ENCODE measurements at regions not wholly inside any gene's neighbourhood (a gene's known extent, or its start where the extent isn't known, plus 50 kb on each side); places are given as distances from the start of the nearest gene placed in this dataset.
"Not testable (repeated sequence)": the region's sequence is repeated elsewhere in the genome, so short reads cannot be mapped to it uniquely, and the experiment has no call there.

GRCh38 chr16:5323284-5324141 lies 225.9 kb upstream of the EEF2KMT start:
- peaks cover 13 to 34% of the 10 kb centered on the region in 2 donors for H3K27me3 Mint-ChIP-seq
- H3K36me3 Mint-ChIP-seq (ENCODE audit: insufficient read depth), result no peaks in the 10 kb centered on the region
- no peak overlapping the region for H3K4me3 Mint-ChIP-seq
- ATAC-seq (replicated peaks) (no peak), DNase-seq (no peak)
- no peaks in the 10 kb centered on the region for H3K4me1 Mint-ChIP-seq (ENCODE audit: low read depth in 2 of 2)
- no peak overlapping the region for H3K27ac Mint-ChIP-seq
- peaks cover 3 to 12% of the 10 kb centered on the region in 2 donors for H3K9me3 Mint-ChIP-seq

- no peaks in the 10 kb centered on the region for H3K36me3 Mint-ChIP-seq (ENCODE audit: insufficient read depth)
- no peak overlapping the region for H3K27ac Mint-ChIP-seq
- H3K4me3 Mint-ChIP-seq, result no peak overlapping the region
- peaks cover 3 to 12% of the 10 kb centered on the region in 2 donors for H3K9me3 Mint-ChIP-seq
- DNase-seq, result no peak
- no peaks in the 10 kb centered on the region for H3K4me1 Mint-ChIP-seq (ENCODE audit: low read depth in 2 of 2)
- H3K27me3 Mint-ChIP-seq, result peaks cover 13 to 34% of the 10 kb centered on the region in 2 donors
- ATAC-seq (replicated peaks), result no peak
These were observed 224.3 kb upstream of the EEF2KMT start for GRCh38 chr16:5321930-5322329.

GRCh38 chr16:5319799-5320198 lies 222.2 kb upstream of the EEF2KMT start:
- Mint-ChIP-seq H3K27ac (no peak overlapping the region), H3K36me3 (ENCODE audit: insufficient read depth) (no peaks in the 10 kb centered on the region), H3K4me1 (ENCODE audit: low read depth in 2 of 2) (no peaks in the 10 kb centered on the region), H3K27me3 (peaks cover 18 to 40% of the 10 kb centered on the region in 2 donors), H3K9me3 (peaks cover 0 to 12% of the 10 kb centered on the region in 2 donors), H3K4me3 (no peak overlapping the region)
- ATAC-seq (replicated peaks) (no peak), DNase-seq (no peak)

- no peaks in the 10 kb centered on the region for H3K36me3 Mint-ChIP-seq (ENCODE audit: insufficient read depth)
- H3K4me3 Mint-ChIP-seq, result no peak overlapping the region
- ATAC-seq (replicated peaks) (no peak), DNase-seq (no peak)
- no peak overlapping the region for H3K27ac Mint-ChIP-seq
- H3K27me3 Mint-ChIP-seq, result peaks cover 10 to 28% of the 10 kb centered on the region in 2 donors
- peaks cover 1 to 12% of the 10 kb centered on the region in 2 donors for H3K9me3 Mint-ChIP-seq
- H3K4me1 Mint-ChIP-seq (ENCODE audit: low read depth in 2 of 2), result no peaks in the 10 kb centered on the region
These were observed 218.3 kb upstream of the EEF2KMT start for GRCh38 chr16:5315914-5316313.

GRCh38 chr16:5314377-5314776 lies 216.8 kb upstream of the EEF2KMT start:
- no peak overlapping the region for H3K27ac Mint-ChIP-seq
- H3K9me3 Mint-ChIP-seq, result peaks cover 1 to 2% of the 10 kb centered on the region in 2 donors
- peaks cover 10 to 22% of the 10 kb centered on the region in 2 donors for H3K27me3 Mint-ChIP-seq
- H3K4me1 Mint-ChIP-seq (ENCODE audit: low read depth in 2 of 2), result no peaks in the 10 kb centered on the region
- no peak overlapping the region for H3K4me3 Mint-ChIP-seq
- no peak for ATAC-seq (replicated peaks)
- no peaks in the 10 kb centered on the region for H3K36me3 Mint-ChIP-seq (ENCODE audit: insufficient read depth)
- no peak for DNase-seq

GRCh38 chr16:5309946-5310611 lies 212.5 kb upstream of the EEF2KMT start:
- ATAC-seq (replicated peaks) (no peak), DNase-seq (no peak)
- H3K27me3 Mint-ChIP-seq, result peaks cover 14 to 32% of the 10 kb centered on the region in 2 donors
- no peak overlapping the region for H3K27ac Mint-ChIP-seq
- peaks cover 0 to 3% of the 10 kb centered on the region in 2 donors for H3K9me3 Mint-ChIP-seq
- H3K4me3 Mint-ChIP-seq, result no peak overlapping the region
- no peaks in the 10 kb centered on the region for H3K4me1 Mint-ChIP-seq (ENCODE audit: low read depth in 2 of 2)
- no peaks in the 10 kb centered on the region for H3K36me3 Mint-ChIP-seq (ENCODE audit: insufficient read depth)

- no peak for ATAC-seq (replicated peaks)
- peaks cover 20 to 22% of the 10 kb centered on the region in 2 donors for H3K27me3 Mint-ChIP-seq
These were observed 207.4 kb upstream of the EEF2KMT start for GRCh38 chr16:5305023-5305422.

GRCh38 chr16:5302372-5303114 lies 204.9 kb upstream of the EEF2KMT start:
- Mint-ChIP-seq H3K27ac (no peak overlapping the region), H3K4me1 (ENCODE audit: low read depth in 2 of 2) (no peaks in the 10 kb centered on the region), H3K27me3 (peaks cover 20 to 22% of the 10 kb centered on the region in 2 donors), H3K9me3 (peaks cover 2 to 8% of the 10 kb centered on the region in 2 donors), H3K4me3 (no peak overlapping the region), H3K36me3 (ENCODE audit: insufficient read depth) (no peaks in the 10 kb centered on the region)
- ATAC-seq (replicated peaks), result no peak
- no peak for DNase-seq

More at GRCh38 chr16:5305023-5305422, 207.4 kb upstream of the EEF2KMT start:
- H3K36me3 Mint-ChIP-seq (ENCODE audit: insufficient read depth), result no peaks in the 10 kb centered on the region
- no peak overlapping the region for H3K4me3 Mint-ChIP-seq
- H3K27ac Mint-ChIP-seq, result no peak overlapping the region
- no peak for DNase-seq
- no peaks in the 10 kb centered on the region for H3K4me1 Mint-ChIP-seq (ENCODE audit: low read depth in 2 of 2)
- peaks cover 4 to 8% of the 10 kb centered on the region in 2 donors for H3K9me3 Mint-ChIP-seq

- H3K4me1 Mint-ChIP-seq (ENCODE audit: low read depth in 2 of 2), result no peaks in the 10 kb centered on the region
- peaks cover 2 to 7% of the 10 kb centered on the region in 2 donors for H3K9me3 Mint-ChIP-seq
- H3K27ac Mint-ChIP-seq, result no peak overlapping the region
- H3K4me3 Mint-ChIP-seq, result no peak overlapping the region
- DNase-seq, result no peak
- ATAC-seq (replicated peaks), result no peak
- no peaks in the 10 kb centered on the region for H3K36me3 Mint-ChIP-seq (ENCODE audit: insufficient read depth)
- peaks cover 15 to 16% of the 10 kb centered on the region in 2 donors for H3K27me3 Mint-ChIP-seq
These were observed 200.6 kb upstream of the EEF2KMT start for GRCh38 chr16:5298202-5298601.

GRCh38 chr16:5296176-5296575 lies 198.6 kb upstream of the EEF2KMT start:
- peaks cover 0 to 2% of the 10 kb centered on the region in 2 donors for H3K9me3 Mint-ChIP-seq
- no peak overlapping the region for H3K4me3 Mint-ChIP-seq
- DNase-seq (no peak), ATAC-seq (replicated peaks) (no peak)
- no peaks in the 10 kb centered on the region for H3K36me3 Mint-ChIP-seq (ENCODE audit: insufficient read depth)
- no peak overlapping the region for H3K27ac Mint-ChIP-seq
- H3K27me3 Mint-ChIP-seq, result peaks cover 8 to 22% of the 10 kb centered on the region in 2 donors
- H3K4me1 Mint-ChIP-seq (ENCODE audit: low read depth in 2 of 2), result no peaks in the 10 kb centered on the region

- peaks cover 0 to 24% of the 10 kb centered on the region in 2 donors for H3K27me3 Mint-ChIP-seq
- not testable (repeated sequence) for ATAC-seq (replicated peaks); H3K27ac Mint-ChIP-seq; DNase-seq; H3K36me3 Mint-ChIP-seq (ENCODE audit: insufficient read depth); H3K9me3 Mint-ChIP-seq; H3K4me3 Mint-ChIP-seq; H3K4me1 Mint-ChIP-seq (ENCODE audit: low read depth in 2 of 2)
These were observed 197.7 kb upstream of the EEF2KMT start for GRCh38 chr16:5295304-5295703.

GRCh38 chr16:5282152-5282551 lies 184.6 kb upstream of the EEF2KMT start:
- H3K4me3 Mint-ChIP-seq; ATAC-seq (replicated peaks); H3K27me3 Mint-ChIP-seq; H3K27ac Mint-ChIP-seq; DNase-seq; H3K36me3 Mint-ChIP-seq (ENCODE audit: insufficient read depth); H3K4me1 Mint-ChIP-seq (ENCODE audit: low read depth in 2 of 2): not testable (repeated sequence)
- peaks cover 15 to 22% of the 10 kb centered on the region in 2 donors for H3K9me3 Mint-ChIP-seq

GRCh38 chr16:5257462-5257861 lies 159.9 kb upstream of the EEF2KMT start:
- Mint-ChIP-seq H3K36me3 (ENCODE audit: insufficient read depth) (no peaks in the 10 kb centered on the region), H3K9me3 (peaks cover 0 to 6% of the 10 kb centered on the region in 2 donors), H3K4me1 (ENCODE audit: low read depth in 2 of 2) (no peaks in the 10 kb centered on the region), H3K27me3 (peaks cover 21 to 48% of the 10 kb centered on the region in 2 donors), H3K27ac (no peak overlapping the region), H3K4me3 (no peak overlapping the region)
- no peak for ATAC-seq (replicated peaks)
- no peak for DNase-seq
